ENCODE measurements at regions not wholly inside any gene's neighbourhood (a gene's known extent, or its start where the extent isn't known, plus 50 kb on each side); places are given as distances from the start of the nearest gene placed in this dataset.

DNA sequence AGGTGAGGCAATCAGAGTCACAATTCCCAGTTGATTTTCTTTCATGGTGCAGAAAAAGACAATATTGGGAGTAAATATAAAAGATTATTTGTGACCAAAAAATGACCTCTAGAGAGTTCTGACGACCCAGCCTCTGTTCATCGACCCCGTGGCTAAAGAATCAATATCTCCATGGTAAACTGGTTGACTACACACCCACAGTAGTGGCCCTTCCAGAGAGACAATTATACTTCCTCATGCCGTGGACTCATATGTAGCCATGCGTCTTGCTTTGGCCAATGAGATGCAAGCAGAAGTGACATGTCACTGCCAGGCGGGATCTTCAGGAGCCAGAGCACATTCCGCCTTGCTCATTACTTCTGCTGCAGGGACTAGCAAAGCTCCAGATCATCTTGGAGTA lies 163.3 kb upstream of the RAD23B start:
- no peak for DNase-seq

DNA sequence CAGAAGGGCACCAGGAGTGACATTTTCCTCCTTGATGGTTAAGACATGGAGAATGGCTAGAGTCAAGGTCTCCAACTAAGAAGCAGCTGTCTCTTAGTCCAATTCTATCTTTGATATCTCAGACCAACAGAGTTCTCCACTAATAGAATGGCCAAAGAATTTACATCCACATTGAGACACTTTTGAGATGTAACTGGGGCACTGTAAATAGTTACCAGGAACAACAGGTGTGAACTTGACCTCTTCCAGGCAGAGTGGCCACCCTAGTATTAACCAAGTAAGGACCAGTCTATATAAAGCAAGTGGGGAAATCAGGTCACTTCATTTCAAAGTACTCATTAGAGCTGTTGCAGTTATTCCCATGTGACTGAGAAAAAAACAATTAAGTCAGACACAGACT lies 159.7 kb upstream of the RAD23B start:
- no peak for DNase-seq

DNA sequence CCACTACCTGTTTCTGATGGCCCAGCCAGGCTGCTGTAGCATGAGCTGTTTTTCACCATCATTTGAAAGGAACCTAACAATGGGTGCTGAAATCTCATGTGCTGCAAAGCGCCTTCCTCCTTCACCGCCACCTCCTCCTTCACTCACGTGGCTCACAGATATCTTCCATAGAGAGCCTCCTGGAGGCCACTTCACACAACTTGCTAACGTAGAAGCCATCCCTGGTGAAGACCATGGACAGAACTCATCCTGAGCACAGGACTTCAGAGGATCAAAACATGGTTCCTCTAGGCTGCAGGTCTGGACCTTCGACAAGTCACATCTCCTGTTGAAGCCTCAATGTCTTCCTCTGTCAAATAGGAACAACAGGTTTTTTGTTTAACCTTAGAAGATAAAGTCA lies 155.5 kb upstream of the RAD23B start:
- no peak for DNase-seq

DNA sequence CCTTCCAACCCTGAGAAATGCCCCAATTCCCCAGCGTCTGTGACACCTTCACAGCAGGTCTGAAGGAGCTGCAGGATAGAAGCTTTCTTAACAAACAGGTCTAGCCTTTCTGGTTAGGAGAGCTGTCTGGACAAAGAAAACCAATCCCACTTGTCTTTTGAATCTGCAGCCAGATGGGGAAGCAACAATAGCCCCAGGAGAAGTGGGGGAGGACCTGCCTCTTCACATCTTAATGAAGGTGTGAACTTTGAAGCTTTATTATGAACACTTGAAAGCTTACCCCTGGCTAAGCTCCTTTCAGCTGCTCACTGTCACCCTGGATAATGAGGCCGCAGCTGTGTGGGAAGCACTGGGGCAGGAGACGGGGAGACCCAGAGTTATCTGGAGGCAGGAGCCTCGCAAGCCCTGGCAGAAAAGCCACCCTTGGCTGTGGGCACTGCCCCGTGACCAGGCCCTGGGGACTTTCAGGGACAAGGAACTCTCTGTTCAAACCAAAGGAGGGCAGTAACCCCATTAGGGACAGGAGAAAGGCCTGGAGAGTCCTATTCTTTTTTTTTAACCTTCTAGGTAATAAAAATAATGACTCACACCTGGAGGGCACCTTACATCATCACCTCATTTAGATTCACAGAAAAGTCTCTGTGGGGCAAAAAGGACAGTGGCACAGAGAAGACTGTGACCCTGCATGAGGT lies 151.8 kb upstream of the RAD23B start:
- no peak for DNase-seq

GRCh38 chr9:107136296-107136695 lies 146.8 kb upstream of the RAD23B start:
- DNase-seq = no peak

DNA sequence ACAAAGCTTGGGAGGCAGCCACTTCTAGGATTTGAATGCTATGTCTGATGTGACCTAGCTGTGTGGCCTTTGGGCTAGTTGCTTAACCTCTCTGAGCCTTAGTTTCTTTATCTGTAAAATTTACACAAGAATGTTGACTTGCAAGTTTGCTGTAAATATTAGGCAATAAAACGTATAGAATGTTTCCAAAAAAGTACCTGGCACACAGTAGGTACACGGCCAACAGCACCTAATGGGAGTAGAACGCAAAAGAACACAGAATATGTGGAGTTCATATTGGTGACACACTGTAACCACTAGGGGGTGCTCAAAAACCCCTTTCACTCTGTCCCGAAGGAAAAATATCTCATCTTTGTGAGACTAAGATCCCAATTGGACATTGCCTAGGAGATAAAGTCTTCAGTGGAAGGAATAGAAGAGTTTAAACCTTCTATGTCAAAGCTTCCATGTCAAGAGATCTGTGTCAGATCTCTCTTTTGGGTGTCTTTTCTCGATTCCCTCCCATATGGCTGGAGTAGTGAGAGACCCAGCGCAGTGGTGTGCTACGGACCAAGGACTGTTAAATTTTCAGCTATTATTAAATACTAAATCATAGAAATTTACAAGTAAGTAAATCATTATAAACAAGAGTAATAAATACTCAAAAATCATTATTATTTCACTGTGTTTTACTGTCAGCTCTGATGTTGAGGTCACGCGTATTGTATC lies 145.4 kb upstream of the RAD23B start:
- DNase-seq = no peak

DNA sequence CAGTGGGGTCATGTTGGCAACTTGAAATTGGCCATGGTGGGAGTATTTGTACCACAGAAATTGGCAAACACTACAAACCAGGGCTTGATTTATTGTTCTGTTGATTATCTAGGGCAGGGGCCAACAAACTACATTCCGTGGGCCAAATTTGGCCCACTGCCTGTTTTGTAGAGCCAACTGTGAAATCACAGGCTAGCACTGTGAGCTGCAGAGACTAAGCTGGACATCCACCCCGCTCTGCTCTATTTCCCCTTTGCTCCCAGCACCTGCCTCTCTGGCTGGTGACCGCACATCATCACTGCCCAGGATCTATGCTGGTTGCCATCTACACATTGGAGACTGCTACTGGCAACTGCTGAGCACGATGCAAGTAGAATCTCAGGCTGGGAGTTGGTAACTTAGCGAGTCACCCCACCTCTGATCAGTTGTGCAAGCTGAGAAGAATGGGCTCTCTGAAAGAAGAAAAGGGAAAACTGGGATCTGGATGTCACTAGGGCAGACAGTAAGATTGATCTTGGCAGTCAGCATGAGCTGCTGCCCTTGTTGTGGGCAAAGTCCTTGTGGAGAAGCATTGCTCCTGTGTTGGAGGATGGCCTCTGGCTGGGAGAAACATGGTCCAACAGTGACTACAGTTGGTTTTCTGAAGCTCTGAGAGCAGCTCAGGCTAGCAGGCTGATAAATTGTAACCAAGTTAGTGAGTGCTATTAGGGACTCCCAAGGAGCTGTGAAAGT lies 144.7 kb upstream of the RAD23B start:
- DNase-seq = no peak

DNA sequence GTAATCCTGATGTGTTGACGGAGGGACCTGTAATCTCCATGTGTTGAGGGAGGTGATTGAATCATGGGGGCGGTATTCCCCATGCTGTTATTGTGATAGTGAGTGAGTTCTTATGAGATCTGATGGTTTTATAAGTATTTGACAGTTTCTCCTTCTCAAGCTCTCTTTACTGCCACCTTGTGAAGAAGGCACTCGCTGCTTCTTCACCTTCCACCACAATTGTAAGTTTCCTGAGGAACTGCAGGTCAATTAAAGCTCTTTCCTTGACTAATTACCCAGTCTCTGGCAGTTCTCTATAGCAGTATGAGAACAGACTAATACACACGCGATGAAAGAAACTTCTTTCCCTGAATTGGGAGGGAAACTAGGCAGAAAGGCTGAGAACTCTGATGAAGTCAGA lies 141.1 kb upstream of the RAD23B start:
- DNase-seq = no peak

GRCh38 chr9:107142430-107142829 lies 140.6 kb upstream of the RAD23B start:
- no peak for DNase-seq

GRCh38 chr9:107142896-107143603 lies 140.0 kb upstream of the RAD23B start:
- no peak for DNase-seq

DNA sequence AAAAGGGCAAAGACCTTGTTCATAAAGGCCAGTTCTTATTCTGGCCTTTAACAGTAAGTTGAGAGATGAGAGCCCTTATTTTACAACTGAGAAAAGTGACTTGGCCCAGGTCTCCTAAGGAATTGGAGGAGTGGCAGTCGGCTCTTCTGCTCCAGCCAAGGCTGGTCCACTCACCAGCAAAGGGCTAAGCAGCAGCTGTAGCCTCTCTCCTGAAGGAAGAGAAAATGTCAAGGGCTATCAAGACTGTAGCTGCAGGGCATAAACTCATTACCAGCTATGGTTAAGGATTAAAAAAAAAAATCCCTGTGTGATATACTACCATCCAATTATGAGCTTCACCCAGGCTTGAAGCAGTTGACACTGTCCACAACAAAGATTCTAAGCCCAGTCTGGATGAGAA lies 138.6 kb upstream of the RAD23B start:
- no peak for DNase-seq

DNA sequence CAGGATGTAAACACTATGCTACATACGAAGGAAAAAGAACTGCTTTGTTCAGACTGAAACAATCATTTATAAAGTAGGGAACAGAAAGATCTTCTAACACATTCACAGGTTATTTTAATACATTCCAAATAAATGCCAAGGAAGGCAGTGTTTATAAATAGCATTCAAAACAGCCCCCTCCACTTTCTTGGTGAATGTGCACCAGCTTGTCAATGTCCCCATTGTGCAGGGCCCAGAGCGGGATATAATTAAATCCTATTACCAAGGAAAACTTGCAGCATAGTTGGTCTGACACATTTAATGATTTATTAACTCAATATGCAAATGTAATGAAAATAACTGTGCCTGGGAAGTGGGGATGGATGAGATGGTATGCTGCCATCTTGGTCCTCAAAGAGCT lies 135.9 kb upstream of the RAD23B start:
- no peak for DNase-seq

GRCh38 chr9:107148216-107148615 lies 134.9 kb upstream of the RAD23B start:
- DNase-seq = no peak

DNA sequence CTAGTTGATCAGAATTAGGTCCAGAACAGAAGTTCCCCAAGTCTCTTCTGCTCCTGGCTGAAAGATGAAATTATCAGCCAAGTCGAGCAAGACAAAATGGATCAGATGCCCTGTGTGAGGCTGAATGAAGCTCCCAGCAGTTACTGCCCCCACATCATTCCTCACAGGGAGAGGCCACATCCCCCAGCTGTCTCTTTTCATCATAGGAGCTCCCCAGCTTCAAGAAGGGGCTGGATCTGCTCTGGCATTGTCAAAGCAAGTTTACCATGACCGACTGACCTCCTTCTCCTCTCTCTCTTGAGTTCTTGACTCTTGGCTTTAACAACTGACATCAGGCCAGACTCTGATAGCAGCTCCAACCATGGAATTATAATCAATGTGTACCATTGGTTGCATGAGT lies 133.3 kb upstream of the RAD23B start:
- DNase-seq = no peak

DNA sequence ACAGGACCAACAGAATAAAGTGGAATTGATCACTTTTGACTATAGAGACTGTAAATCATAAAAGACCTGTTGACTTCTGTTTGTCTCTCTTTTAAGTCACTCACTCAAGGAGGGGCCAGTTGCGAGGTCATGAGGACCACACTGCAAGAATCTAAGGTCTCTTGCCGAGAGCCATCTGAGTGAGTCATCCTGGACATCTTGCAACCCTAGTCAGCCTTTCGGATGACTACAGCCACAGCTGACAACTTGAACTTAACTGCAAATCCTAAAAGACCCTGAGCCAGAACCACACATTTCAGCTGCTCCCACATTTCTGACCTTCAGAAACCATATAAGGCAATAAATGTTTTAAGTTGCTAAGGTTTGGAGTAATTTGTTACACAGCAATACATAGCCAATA lies 129.7 kb upstream of the RAD23B start:
- no peak for DNase-seq

GRCh38 chr9:107154291-107154690 lies 128.8 kb upstream of the RAD23B start:
- no peak for DNase-seq

DNA sequence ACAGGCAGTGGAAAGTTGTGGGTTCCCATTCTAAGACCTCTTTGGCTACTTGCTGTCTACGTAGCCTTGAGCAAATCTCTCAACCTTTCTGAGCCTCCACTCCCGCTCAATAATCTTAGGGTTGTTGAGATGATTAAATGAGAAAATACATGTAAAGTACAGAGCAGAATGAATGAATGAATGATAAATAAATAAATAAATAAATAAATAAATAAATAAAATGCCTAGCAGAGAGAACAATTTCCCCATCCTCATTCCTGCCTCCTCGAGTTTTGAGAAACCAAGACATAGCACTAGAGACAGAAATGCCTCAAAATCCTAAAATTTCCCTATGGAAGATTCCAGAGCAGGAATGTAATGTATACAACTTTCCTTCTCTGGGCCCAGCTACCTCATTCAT lies 128.3 kb upstream of the RAD23B start:
- no peak for DNase-seq

DNA sequence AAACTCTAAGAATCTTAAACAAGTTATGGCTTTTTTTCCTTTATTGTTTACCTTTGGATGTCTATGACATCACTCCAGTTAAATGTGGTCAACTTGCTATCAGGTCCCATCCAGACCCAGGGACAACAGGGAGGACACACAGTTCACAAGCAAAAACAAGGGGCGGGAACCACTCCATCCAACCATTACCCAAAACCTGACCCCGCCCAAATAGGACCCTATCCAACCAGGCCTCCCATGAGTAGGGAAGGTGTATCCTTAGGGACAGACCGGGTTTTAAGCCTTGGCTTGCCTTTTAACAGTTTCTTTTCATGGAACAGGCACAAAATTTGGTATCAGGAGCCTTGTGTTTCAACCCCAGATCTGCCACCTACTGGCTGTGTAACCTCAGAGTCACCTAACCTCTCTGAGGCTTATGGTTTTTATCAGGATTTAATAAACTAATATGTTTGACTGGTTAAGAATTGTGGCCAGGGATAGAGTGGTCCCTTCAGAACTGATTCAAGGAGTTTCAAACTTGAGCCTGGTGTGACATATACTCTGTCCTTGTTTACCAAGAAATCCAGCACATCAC lies 127.7 kb upstream of the RAD23B start:
- no peak for DNase-seq

GRCh38 chr9:107158321-107158720 lies 124.8 kb upstream of the RAD23B start:
- DNase-seq = no peak

DNA sequence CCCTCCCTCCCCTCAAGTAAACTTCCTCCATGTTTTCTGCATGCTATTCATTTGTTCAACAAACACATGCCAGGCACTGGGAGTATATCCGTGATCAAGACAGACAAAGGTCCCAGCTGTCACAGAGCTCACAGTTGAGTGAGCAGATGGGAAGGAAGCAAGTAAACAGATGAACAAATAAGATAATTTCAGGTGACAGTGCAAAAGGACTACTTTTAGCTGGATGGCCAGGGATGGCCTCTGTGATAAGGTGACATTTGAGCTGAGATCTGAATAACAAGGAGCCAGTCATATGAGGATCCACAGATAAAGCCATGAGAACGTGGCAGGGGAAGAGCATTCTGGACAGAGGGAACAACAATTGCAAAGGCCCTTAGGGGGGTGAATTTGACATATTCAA lies 121.7 kb upstream of the RAD23B start:
- no peak for DNase-seq

DNA sequence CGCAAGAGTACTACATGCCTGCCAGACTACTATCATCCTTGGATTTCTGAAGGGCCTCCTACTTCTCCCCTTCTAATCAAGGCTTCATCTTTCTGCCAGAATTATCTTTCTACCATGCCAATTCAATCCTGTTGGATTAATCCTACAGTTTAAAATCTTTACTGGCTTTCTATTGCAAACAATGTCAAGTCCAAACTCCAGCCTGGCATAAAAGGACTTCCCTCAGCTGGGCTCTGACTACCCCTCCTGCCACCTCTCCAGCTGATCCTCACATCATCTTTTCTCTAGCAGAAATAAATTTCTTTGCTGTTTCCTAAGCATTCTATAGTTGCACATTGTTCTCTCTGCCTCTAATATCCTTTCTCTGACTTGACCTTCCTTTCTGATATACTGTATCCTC lies 119.7 kb upstream of the RAD23B start:
- no peak for DNase-seq

DNA sequence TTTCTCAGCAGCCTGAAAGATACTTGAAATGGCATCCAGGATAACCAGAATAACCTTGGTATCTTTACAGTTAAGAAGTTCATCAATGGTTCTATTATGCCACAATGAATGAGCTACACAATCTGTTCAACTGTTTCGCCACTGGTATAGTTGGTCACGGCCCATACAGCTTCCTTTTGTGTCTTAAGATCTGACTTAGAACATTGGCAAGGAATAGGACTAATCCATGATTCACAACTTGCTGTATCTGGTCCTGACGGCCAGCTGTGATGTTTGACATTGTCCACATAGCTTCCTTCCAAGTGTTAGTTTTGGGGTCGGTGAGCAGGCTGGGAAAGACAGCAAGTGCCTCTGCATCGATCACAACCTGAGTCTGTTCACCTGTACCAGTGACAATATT lies 113.3 kb upstream of the RAD23B start:
- DNase-seq = no peak

DNA sequence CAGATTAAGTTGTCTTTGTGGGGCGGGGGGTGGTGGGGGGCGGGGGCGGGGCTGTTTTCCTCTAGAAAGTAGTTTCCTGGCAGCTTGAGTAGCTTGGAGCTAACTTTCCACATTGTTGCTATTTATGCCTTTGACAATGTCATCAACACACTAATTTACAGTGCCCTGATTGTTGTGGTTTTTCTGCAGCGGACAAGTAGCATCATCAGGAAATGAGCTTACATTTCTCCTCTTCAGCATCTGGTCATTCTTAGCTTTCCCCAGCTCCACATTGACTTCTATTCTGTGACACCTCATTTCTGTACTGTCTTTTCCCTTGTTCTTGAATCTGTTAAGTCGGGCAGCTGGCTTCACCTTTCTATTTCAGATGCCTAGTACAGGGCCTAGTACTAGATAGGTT lies 112.3 kb upstream of the RAD23B start:
- no peak for DNase-seq
